ENCODE measurements at regions not wholly inside any gene's neighbourhood (a gene's known extent, or its start where the extent isn't known, plus 50 kb on each side); places are given as distances from the start of the nearest gene placed in this dataset.

- ATAC-seq (ENCODE audit: low FRiP score) (no peak), DNase-seq (ENCODE audit: low spot score) (no peak)
- no peak for TF ChIP-seq CTCF (IDR thresholded peaks at IDR 0.05)
Observed at GRCh38 chr17:74113326-74113725, 90.2 kb upstream of the RPL38 start.

GRCh38 chr17:74113952-74114351 lies 89.5 kb upstream of the RPL38 start:
- DNase-seq (ENCODE audit: low spot score) (no peak), ATAC-seq (ENCODE audit: low FRiP score) (no peak)
- no peak for TF ChIP-seq CTCF (IDR thresholded peaks at IDR 0.05)

GRCh38 chr17:74114881-74115470 lies 88.5 kb upstream of the RPL38 start:
- DNase-seq (ENCODE audit: low spot score) (no peak), ATAC-seq (ENCODE audit: low FRiP score) (no peak)
- no peak for TF ChIP-seq CTCF (IDR thresholded peaks at IDR 0.05)

GRCh38 chr17:74115586-74115985 lies 87.9 kb upstream of the RPL38 start:
- ATAC-seq (ENCODE audit: low FRiP score) (no peak), DNase-seq (ENCODE audit: low spot score) (no peak)
- TF ChIP-seq CTCF (IDR thresholded peaks at IDR 0.05): no peak

GRCh38 chr17:74116087-74116717 lies 87.3 kb upstream of the RPL38 start:
- ATAC-seq (ENCODE audit: low FRiP score) (no peak), DNase-seq (ENCODE audit: low spot score) (no peak)
- no peak for TF ChIP-seq CTCF (IDR thresholded peaks at IDR 0.05)

- DNase-seq (ENCODE audit: low spot score) (no peak), ATAC-seq (ENCODE audit: low FRiP score) (no peak)
- TF ChIP-seq CTCF (IDR thresholded peaks at IDR 0.05): no peak
Observed at GRCh38 chr17:74117087-74117698, 86.3 kb upstream of the RPL38 start.

- TF ChIP-seq CTCF (IDR thresholded peaks at IDR 0.05): no peak
- no peak for DNase-seq (ENCODE audit: low spot score)
- ATAC-seq (ENCODE audit: low FRiP score): no peak
Observed at GRCh38 chr17:74117999-74118421, 85.5 kb upstream of the RPL38 start.

All from omental fat pad (tissue), 3 donors.